HEK293T (cell line): ENCODE measurements at regions not wholly inside any gene's neighbourhood (a gene's known extent, or its start where the extent isn't known, plus 50 kb on each side); places are given as distances from the start of the nearest gene placed in this dataset.

Experiments used
- CTCF ChIA-PET: fragments of 350-600 bp; formaldehyde crosslinking; extraction: SDS; loops from one replicate; lab custom pipeline; 2021; ENCODE audit warnings: antibody characterized with exemption, inconsistent platforms; lab: Yijun Ruan, JAX
- POLR2A ChIA-PET: fragments of 350-600 bp; formaldehyde crosslinking; extraction: SDS; loops from one replicate; lab custom pipeline; 2020; ENCODE audit warnings: antibody characterized with exemption, inconsistent platforms; lab: Yijun Ruan, JAX
- DNase-seq: peaks from one replicate; pipeline ENCODE4 v3.0.0; 2012; ENCODE audit warnings: mixed read lengths; ENCODE audit errors: extremely low spot score
- ARNT ChIP-seq: fragments of 450-650 bp; IDR thresholded peaks from 2 replicates; pipeline ENCODE4 v1.6.1; 2017; ENCODE audit warnings: mild to moderate bottlenecking
- BHLHE40 ChIP-seq: fragments of 450-650 bp; IDR thresholded peaks from 2 replicates; pipeline ENCODE4 v1.6.1; 2016; ENCODE audit warnings: mild to moderate bottlenecking, moderate library complexity, borderline replicate concordance
- CTBP1 ChIP-seq: fragments of 450-650 bp; IDR thresholded peaks from 2 replicates; pipeline ENCODE4 v1.6.1; 2016; ENCODE audit warnings: borderline replicate concordance
- ELF4 ChIP-seq: fragments of 450-650 bp; IDR thresholded peaks from 2 replicates; pipeline ENCODE4 v1.6.1; 2017; ENCODE audit warnings: antibody characterized with exemption
- FOXA1 ChIP-seq: fragments of 450-650 bp; IDR thresholded peaks from 2 replicates; pipeline ENCODE4 v1.6.1; 2016; ENCODE audit warnings: mild to moderate bottlenecking
- FOXK2 ChIP-seq: fragments of 450-650 bp; IDR thresholded peaks from 2 replicates; pipeline ENCODE4 v1.6.1; 2016; ENCODE audit warnings: mild to moderate bottlenecking
- FOXM1 ChIP-seq: fragments of 450-650 bp; IDR thresholded peaks from 2 replicates; pipeline ENCODE4 v1.6.1; 2017; ENCODE audit warnings: mild to moderate bottlenecking, borderline replicate concordance
- HDGF ChIP-seq: fragments of 450-650 bp; IDR thresholded peaks from 2 replicates; pipeline ENCODE4 v1.6.1; 2017; ENCODE audit warnings: antibody characterized with exemption, borderline replicate concordance
- L3MBTL2 ChIP-seq: fragments of 450-650 bp; conservative IDR thresholded peaks from 2 replicates; pipeline ENCODE4 v1.6.1; 2016; ENCODE audit warnings: mild to moderate bottlenecking
- LEF1 ChIP-seq: fragments of 450-650 bp; IDR thresholded peaks from 2 replicates; pipeline ENCODE4 v1.6.1; 2017; ENCODE audit warnings: mild to moderate bottlenecking, borderline replicate concordance
- NFRKB ChIP-seq: fragments of 450-650 bp; IDR thresholded peaks from 2 replicates; pipeline ENCODE4 v1.6.1; 2016; ENCODE audit warnings: mild to moderate bottlenecking, moderate library complexity
- PKNOX1 ChIP-seq: fragments of 450-650 bp; IDR thresholded peaks from 2 replicates; pipeline ENCODE4 v1.6.1; 2016
- SP1 ChIP-seq: fragments of 450-650 bp; IDR thresholded peaks from 2 replicates; pipeline ENCODE4 v1.6.1; 2017
- SUZ12 ChIP-seq: fragments of 450-650 bp; IDR thresholded peaks from 2 replicates; pipeline ENCODE4 v1.6.1; 2016; ENCODE audit warnings: mild to moderate bottlenecking
- TARDBP ChIP-seq: fragments of 450-650 bp; IDR thresholded peaks from 2 replicates; pipeline ENCODE4 v1.6.1; 2016
- ZNF384 ChIP-seq: fragments of 450-650 bp; IDR thresholded peaks from 2 replicates; pipeline ENCODE4 v1.6.1; 2016

DNA sequence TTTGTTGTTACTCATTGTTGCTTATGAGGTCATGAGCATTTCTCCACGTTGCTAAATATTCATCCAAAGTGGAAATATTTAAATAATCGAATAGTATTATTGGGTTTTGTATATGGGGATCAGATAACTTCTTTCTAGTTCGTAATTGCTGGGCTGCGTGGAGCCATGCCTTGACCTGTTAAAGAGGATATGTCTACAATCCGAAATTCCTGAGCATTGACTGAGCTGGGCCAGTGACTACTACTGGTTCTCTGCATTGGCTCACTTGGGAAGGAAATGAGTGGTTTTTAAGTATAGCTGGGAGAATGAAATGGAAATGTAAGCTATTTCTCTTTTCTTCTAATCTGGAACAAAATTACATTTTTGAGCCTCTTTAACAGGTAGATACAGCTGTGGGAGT, 163.2 kb downstream of the RPL10L start:
- no peak for DNase-seq
- ChIA-PET CTCF (no interaction called here), POLR2A (no interaction called here)
- TF ChIP-seq SP1 (no peak), L3MBTL2 (no peak)

- POLR2A ChIA-PET: no interaction called here
Observed at GRCh38 chr14:46487582-46488350, 163.8 kb downstream of the RPL10L start.

GRCh38 chr14:46482200-46482599, 169.4 kb downstream of the RPL10L start:
- ChIA-PET CTCF (no interaction called here), POLR2A (no interaction called here)
- no peak for TF ChIP-seq FOXM1
- TF ChIP-seq NFRKB: no peak
- no peak for TF ChIP-seq ELF4
- TF ChIP-seq BHLHE40: no peak
- TF ChIP-seq L3MBTL2: no peak
- TF ChIP-seq SUZ12: no peak
- TF ChIP-seq HDGF: no peak
- no peak for TF ChIP-seq FOXA1
- TF ChIP-seq CTBP1: no peak
- no peak for TF ChIP-seq LEF1
- TF ChIP-seq ARNT: no peak
- TF ChIP-seq ZNF384: no peak
- no peak for TF ChIP-seq TARDBP
- no peak for TF ChIP-seq PKNOX1
- TF ChIP-seq SP1: no peak
- no peak for TF ChIP-seq FOXK2
- no peak for DNase-seq

More at GRCh38 chr14:46487582-46488350, 163.8 kb downstream of the RPL10L start:
- no peak for TF ChIP-seq BHLHE40
- no peak for TF ChIP-seq FOXM1
- no peak for TF ChIP-seq L3MBTL2
- no peak for TF ChIP-seq ELF4
- TF ChIP-seq ARNT: no peak
- TF ChIP-seq ZNF384: no peak
- no peak for TF ChIP-seq SP1
- no peak for TF ChIP-seq HDGF
- no peak for TF ChIP-seq FOXK2
- no peak for TF ChIP-seq NFRKB
- DNase-seq: no peak
- CTCF ChIA-PET: no interaction called here

DNA sequence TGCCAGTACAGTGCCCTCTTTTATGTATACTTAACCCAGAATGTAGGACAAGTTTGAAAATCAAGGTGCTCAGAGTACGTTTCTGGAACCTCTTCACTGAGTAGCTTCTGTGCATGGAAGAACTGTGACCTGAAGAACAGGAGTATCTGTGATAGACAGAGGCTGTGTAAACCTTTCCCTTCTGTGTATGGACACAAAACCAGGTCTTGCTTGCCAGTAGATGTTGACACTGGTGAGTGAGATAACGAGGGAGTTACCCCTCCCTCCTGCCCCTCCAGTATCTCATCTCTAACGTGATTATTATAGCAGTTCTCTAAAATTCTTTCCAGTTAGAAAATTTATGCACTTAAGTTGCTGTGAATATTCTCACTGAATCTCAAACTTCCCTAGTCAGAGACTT, 170.8 kb downstream of the RPL10L start:
- no peak for TF ChIP-seq NFRKB
- no peak for TF ChIP-seq FOXM1
- no peak for TF ChIP-seq ZNF384
- no peak for TF ChIP-seq ELF4
- TF ChIP-seq FOXK2: no peak
- no peak for TF ChIP-seq CTBP1
- no peak for TF ChIP-seq BHLHE40
- no peak for DNase-seq
- ChIA-PET CTCF (no interaction called here), POLR2A (no interaction called here)

DNA sequence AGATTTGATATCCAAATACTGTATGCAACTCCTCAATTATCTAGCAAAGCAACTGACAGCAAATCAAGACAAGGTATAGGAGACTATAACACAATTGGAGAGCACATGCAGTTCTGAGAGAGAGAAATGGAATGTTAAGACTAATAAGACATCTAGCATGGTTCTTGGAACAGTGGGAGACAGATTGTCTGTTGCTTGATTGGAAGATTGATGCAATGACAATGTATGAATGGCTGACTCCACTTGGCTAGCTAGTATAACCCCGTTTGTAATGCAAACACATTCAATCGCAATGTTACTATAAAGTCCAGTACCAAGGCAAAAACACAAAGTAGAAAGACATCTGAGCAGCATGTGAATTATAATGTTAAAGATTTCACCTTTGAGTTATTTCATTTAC, 179.3 kb downstream of the RPL10L start:
- ChIA-PET POLR2A (no interaction called here), CTCF (no interaction called here)
- DNase-seq: no peak
- TF ChIP-seq LEF1 (no peak), TARDBP (no peak), FOXK2 (no peak), HDGF (no peak)

- POLR2A ChIA-PET: no interaction called here
- DNase-seq: no peak
- no peak for TF ChIP-seq HDGF
- CTCF ChIA-PET: no interaction called here
Observed at GRCh38 chr14:46464341-46464740, 187.2 kb downstream of the RPL10L start.

DNA sequence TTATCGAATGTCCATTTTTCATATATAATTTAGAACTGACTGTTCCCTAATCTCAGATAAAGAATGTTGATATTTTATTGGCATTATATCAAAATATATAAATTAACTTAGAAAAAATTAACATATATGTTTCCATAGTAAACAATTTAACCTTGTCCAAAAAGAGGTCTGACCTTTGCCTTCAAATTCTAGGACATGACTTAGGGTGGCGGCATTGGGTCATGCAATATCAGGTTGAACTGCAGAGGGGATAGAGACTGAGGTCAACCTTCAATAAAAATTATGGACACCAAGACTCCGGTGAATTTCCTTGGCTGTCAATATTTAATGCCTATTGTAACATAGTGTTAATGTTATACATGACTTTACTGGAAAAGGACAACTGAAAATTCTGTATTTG, 199.8 kb downstream of the RPL10L start:
- ChIA-PET CTCF (no interaction called here), POLR2A (no interaction called here)
- TF ChIP-seq FOXA1 (no peak), NFRKB (no peak), FOXM1 (no peak), BHLHE40 (no peak), L3MBTL2 (no peak), ZNF384 (no peak), FOXK2 (no peak), LEF1 (no peak), TARDBP (no peak)
- DNase-seq: no peak

DNA sequence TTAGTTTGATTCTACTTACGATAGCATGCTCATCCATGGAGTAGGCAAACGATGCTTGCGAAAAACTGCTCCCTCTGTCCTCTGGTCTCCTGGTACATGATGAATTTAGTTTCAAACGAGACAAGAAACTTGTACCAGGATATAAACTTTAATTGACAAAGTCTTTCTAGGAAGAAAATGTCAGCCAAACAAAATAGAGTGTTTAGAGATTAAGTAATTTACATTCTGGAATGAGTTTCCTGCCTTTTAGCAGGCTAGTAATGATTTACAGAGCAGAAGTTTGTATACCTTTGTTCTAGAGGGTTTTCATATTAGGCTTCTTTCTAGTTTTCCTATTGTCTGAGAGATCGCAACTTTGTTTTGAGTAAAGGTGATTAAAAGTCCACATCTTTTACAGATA, 206.9 kb downstream of the RPL10L start:
- DNase-seq: no peak
- CTCF ChIA-PET: no interaction called here
- POLR2A ChIA-PET: no interaction called here
- TF ChIP-seq CTBP1: no peak
- no peak for TF ChIP-seq FOXA1
- TF ChIP-seq NFRKB: no peak
- TF ChIP-seq LEF1: no peak
- TF ChIP-seq ZNF384: no peak
- no peak for TF ChIP-seq TARDBP
- no peak for TF ChIP-seq PKNOX1
- no peak for TF ChIP-seq SP1
- no peak for TF ChIP-seq FOXK2
- TF ChIP-seq FOXM1: no peak
- TF ChIP-seq BHLHE40: no peak
